ENCODE measurements at regions not wholly inside any gene's neighbourhood (a gene's known extent, or its start where the extent isn't known, plus 50 kb on each side); places are given as distances from the start of the nearest gene placed in this dataset.
"Not testable (repeated sequence)": the region's sequence is repeated elsewhere in the genome, so short reads cannot be mapped to it uniquely, and the experiment has no call there.

DNA sequence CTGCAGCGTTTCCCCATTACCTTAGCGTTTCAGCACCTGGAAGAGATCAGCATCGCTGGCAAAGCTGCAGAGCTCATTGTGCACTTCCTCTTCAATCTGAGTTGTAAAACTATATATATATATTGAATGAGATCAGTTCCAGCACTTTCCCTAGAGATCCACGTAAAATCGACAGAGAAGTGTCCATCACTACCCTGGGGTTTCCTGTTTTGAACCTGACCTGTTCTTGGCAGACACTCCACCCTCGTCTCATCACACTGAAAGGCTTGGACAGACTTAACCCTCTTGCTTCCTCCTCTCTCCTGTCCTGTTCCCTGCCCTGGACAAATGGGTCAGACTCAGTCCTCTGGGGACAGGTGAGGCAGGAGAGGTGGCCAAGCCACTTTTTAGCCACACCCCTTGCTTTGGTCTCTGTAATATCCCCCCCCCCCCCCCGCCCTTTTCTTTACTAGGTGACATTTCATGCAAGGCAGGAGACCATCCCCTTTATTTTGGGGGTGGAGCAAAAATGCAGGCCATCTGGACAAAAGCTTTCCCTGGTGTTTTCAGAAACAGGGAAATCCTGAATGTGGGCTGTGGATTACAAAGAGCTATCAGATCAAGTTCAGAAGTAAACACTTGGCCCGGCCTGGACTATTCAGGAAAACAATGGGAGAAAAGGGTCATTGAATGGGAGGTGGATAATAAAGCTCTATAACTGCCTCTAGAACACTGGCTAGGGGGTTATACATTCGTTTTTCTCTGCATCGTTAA lies 83.7 kb upstream of the KDM7A start:
- TF ChIP-seq ZNF274 (IDR thresholded peaks at IDR 0.05; ENCODE audit: low read depth, low read length), result no peak
- no peak overlapping the region for H3K4me3 ChIP-seq (ENCODE audit: low read length)

DNA sequence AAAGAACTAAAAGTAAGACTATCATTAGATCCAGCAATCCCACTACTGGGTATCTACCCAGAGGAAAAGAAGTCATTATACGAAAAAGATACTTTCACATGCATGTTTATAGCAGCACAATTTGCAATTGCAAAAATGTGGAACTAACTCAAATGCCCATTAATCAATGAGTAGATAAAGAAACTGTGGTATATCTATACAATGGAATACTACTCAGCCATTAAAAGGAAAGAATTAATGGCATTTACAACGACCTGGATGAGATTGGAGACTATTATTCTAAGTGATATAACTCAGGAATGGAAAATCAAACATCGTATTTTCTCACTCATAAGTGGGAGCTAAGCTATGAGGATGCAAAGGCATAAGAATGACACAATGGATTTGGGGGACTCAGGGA lies 80.5 kb upstream of the KDM7A start:
- not testable (repeated sequence) for H3K4me3 ChIP-seq (ENCODE audit: low read length)

DNA sequence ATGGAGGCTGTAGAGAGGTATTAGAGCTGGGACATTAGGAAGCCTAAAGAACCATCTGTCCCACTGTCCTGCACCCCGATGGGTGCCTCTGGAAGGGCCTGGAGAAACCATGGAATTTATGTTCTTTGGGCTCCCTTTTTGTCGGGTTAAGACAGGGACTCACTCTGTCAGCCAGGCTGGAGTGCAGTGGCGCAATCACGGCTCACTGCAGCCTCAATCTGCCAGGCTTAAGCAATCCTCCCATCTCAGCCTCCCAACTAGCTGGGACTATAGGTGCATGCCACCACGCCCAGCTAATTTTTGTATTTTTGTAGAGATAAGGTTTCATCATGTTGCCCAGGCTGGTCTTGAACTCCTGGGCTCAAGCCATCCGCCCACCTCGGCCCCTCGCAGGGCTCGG lies 78.2 kb upstream of the KDM7A start:
- H3K4me3 ChIP-seq (ENCODE audit: low read length), result not testable (repeated sequence)

DNA sequence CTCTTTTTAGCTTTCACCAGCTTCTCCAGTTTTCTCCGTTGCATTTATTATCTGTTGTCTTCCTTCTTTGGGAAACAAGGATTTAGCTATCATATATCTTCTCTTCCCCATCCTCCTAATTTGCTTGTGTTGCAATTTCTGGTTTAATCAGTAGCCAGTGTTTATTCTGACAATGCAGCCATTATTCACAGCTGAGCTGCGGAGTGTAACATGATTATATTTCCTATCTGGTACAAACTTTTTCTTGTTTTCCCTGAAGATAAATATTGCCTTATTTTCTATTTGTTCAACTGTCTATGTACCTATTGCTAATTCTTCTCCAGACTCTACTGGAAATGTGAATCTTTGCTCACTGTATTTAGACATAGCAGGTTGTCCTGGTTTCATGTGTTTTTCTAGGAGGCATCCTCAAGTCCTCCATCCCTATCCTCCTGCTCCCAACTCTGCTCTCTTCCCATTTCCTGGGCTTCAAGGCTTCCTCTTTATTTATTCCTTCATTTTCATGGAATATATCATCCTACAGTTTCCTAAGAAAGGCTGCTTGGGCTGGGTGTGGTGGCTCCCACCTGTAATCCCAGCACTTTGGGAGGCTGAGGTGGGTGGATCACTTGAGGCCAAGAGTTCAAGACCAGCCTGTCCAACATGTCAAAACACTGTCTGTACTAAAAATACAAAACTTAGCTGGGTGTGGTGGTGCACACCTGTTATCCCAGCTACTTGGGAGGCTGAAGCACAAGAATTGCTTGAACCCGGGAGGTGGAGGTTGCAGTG lies 72.4 kb upstream of the KDM7A start:
- TF ChIP-seq ZNF274 (IDR thresholded peaks at IDR 0.05; ENCODE audit: low read depth, low read length), result no peak
- H3K4me3 ChIP-seq (ENCODE audit: low read length), result no peak overlapping the region

DNA sequence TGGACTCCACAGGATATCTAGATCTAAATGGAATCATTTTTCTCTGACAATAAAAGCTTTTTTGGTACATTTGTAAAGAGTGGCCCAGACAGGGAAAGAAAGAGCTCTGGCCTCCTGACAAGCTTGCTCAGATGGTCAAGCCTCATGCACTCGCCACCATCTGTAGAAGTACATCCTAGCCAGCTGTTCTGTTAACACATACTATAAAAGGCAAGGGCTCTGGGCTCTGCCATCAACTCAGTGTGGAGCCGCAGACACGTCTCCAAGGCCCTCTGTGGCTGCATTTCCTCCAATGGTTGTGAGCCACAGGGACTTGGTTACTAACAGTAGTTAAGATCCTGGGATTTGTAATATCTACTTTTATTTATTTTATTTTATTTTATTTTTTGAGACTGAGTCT lies 70.8 kb upstream of the KDM7A start:
- no peak overlapping the region for H3K4me3 ChIP-seq (ENCODE audit: low read length)
- no peak for TF ChIP-seq ZNF274 (IDR thresholded peaks at IDR 0.05; ENCODE audit: low read depth, low read length)

DNA sequence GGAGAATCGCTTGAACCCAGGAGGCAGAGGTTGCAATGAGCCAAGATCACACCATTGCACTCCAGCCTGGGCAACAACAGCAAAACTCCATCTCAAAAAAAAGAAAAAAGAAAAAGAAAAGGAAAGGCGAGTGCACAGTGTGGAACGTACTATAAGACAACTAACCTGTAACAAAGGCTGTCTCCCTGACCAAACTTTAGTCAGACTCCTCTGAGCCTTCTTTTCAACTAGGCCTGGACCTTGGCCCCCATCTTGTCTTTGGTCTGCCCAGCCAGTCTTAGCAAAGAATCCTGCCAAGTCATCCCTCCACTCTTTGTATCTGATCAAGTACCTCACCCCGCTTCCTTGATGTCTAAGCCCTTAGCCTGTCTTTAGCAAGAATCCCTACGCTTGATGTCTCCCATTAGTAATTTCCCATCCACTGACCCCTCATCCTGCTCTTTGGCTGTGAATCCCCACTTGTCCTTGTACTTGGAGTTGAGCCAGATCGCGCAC lies 68.9 kb upstream of the KDM7A start:
- no peak for TF ChIP-seq ZNF274 (IDR thresholded peaks at IDR 0.05; ENCODE audit: low read depth, low read length)

DNA sequence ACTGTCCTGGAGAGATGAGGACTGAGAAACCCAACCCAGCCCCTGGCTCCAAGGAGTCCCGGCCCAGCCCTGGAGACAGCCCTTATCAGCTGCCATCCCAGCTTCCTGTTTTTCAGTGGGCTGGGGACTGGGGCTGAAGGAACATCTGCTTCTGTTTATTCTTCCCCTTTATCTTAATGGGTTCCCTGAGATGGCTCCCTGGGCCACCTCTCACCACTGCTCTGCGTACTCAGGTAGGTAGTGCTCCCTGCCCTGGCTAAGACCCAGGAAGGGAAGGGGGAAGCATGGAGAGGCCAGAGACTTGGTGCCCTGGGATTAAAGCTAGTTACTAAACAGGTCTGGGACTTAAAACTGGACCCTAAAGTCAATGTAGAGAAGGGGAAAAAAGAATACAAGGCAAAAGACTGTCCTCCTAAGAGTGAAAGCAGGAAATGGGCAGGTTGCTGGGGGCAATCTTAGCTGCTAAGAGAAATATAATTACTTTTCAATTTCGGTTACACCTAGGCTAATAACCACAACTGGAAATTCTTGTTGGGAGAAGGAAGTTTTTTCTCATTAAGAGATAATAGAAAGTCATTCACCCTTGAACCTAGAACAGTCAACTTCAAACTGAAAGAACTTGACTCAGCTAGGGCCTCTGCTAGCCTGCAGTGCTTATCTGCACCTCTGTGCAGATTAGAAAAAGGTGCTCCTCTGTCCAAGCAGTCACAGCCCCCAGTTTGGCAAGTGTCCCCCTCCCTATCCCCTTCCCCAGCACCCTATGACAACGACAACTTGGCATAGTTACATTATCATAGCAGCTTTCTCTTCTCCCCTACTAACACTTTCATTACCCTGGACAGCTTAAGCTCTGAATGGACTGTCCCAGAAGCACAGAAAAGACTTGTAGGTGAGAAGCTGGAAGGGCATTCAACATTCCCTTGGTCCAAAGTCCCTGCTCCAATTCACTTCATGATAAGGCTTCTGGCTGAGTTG lies 65.6 kb upstream of the KDM7A start:
- TF ChIP-seq ZNF274 (IDR thresholded peaks at IDR 0.05; ENCODE audit: low read depth, low read length), result no peak
- H3K4me3 ChIP-seq (ENCODE audit: low read length), result no peak overlapping the region

More for the DNA sequence above, 68.9 kb upstream of the KDM7A start:
- no peak overlapping the region for H3K4me3 ChIP-seq (ENCODE audit: low read length)

DNA sequence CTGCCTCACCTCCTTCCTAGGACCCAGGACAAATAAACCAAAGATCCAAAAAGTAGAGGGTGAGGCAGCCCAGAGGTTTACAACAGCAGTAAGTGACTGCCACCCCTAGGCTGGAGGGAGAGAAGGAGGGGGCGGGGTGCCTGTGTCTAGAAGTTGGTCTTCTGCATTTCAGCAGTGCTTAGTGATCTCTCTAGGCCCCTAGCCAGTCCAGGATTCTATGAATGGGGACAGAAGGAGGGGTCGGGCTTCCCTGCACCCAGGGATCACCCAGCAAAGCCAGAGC lies 62.8 kb upstream of the KDM7A start:
- TF ChIP-seq ZNF274 (IDR thresholded peaks at IDR 0.05; ENCODE audit: low read depth, low read length), result no peak
- H3K4me3 ChIP-seq (ENCODE audit: low read length), result no peak overlapping the region

DNA sequence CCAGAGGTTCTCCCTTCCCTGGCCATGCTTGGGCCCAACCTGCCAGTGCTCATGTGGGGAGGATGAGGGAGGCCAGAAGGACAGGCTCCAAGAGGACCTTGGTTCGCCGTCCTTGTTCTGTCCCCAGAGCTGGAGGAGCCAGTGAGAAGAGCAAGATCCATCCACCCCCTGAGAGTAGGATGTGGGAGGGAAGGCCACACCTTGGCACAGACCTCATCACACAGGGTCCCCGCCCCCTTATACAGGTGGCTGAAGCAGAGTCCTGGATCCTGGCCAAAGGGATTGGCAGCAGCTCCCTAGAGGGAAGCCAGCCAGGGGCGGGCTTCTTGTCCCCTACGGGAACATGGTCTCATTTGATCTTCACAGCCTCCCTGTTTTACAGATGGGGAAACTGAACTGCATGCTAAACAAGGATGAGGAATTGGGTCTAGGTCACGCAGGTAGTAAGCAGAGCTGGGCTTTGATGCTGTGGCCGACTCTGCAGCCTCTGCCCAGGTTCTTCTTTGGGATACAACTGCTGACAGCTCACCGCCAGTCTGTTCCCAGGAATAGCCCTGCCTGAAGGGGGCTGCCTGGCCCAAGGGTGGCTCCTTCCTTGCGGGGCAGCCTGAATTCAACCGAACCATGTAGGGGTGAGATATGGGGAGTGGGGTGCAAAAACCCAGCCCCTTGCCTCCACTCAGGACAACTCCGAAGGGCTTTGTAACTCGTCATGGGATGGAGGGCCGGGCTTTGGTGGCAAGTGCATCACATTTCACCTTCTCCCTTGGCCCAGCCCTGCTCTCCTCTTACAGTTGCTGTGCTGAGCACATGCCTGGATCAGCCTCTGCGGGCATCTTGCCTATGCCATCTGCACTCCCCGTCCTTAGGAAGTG lies 62.2 kb upstream of the KDM7A start:
- no peak overlapping the region for H3K4me3 ChIP-seq (ENCODE audit: low read length)
- no peak for TF ChIP-seq ZNF274 (IDR thresholded peaks at IDR 0.05; ENCODE audit: low read depth, low read length)

DNA sequence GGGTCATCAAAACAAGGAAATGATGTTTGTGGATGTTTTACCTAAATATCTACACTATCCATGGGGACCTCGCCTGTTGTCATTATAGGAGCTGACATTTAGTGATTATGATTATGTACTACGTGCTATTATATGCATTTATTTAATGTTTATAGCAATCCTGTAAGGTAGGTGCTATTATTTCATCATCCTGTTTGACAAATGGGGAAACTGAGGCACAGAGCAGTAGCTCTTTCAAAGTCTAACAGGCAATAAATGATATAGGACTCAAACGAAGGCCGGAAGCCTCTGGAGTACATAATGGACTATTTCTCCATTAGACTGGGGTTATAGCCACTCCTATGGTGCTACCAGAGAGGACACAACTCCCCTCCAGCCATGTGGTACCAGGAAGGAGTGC lies 60.6 kb upstream of the KDM7A start:
- no peak overlapping the region for H3K4me3 ChIP-seq (ENCODE audit: low read length)
- TF ChIP-seq ZNF274 (IDR thresholded peaks at IDR 0.05; ENCODE audit: low read depth, low read length), result no peak

DNA sequence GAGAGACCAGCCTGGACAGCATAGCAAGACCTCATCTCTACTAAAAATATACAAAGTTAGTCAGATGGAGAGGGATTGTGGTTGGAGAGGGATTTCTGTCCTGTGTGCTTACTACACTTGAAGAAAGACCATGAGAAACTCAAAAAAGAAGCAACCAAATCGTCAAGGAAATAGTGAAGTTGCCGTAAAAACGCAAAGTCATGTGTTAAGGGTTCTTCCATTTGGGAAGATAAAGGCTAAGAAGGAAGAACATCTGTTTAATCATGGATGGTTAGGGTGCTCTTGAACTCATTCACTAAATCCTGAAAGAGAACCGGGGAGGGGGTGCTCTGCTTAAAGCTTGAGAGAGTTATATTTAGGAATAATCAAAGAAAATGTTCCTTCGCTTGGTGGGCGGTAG lies 59.8 kb upstream of the KDM7A start:
- TF ChIP-seq ZNF274 (IDR thresholded peaks at IDR 0.05; ENCODE audit: low read depth, low read length), result no peak
- H3K4me3 ChIP-seq (ENCODE audit: low read length), result no peak overlapping the region

DNA sequence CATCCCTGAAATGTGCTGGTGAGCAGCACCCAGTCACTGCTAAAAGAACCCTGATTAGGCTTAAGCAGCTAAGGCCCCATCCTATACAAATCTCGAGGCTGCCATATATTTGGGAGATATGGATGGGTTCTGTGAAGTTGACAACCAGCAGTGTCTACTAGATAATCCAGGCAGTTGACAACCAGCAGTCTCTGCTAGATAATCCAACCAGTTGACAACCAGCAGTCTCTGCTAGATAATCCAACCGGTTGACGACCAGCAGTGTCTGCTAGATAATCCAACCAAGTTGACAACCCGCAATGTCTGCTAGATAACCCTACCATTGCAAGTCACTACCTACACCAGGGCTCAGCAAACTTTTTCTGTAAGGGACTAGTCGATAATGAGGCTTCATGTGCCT lies 58.3 kb upstream of the KDM7A start:
- no peak overlapping the region for H3K4me3 ChIP-seq (ENCODE audit: low read length)
- no peak for TF ChIP-seq ZNF274 (IDR thresholded peaks at IDR 0.05; ENCODE audit: low read depth, low read length)

DNA sequence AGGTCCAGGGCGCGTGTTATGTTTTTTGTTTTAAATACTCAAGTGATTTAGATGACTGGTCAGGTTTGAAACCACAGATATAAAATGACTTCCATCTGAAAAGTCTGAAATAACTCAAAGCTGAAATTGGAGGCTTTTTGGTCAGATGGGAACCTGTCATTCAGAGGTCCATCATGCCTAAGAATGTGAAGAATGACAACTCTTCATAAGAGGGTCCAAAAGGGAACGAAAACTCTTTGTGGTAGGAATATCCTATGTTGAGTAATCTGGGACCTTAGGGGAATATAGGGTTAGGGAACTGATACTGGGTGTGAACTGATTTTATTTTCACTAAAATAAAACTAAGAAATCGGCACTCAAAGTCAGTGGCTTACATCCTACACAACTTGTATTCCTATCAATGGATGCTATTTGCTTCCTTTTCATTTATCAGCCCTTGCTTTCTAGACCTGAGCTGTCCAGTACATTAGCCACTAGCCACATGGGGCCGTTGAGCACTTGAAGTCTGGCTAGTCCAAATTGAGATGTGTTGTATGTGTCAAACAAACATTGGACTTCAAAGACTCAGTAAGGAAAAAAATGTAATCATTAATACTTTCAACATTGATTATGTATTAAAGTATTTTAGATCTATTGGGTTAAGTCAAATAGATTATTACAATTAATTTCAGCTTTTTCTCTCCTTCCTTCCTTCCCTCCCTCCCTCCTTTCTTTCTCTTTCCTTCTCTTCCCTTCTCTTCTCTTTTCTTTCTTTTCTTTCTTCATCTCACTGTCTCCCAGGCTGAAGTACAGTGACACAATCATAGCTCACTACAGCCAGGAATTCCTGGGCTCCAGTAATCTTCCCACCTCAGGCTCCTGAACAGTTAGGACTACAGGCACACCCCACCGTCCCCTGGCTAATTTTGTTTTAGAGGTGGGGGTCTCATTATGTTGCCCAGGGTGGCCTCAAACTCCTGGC lies 56.5 kb upstream of the KDM7A start:
- H3K4me3 ChIP-seq (ENCODE audit: low read length), result no peak overlapping the region
- TF ChIP-seq ZNF274 (IDR thresholded peaks at IDR 0.05; ENCODE audit: low read depth, low read length), result no peak
